ENCODE measurements at regions not wholly inside any gene's neighbourhood (a gene's known extent, or its start where the extent isn't known, plus 50 kb on each side); places are given as distances from the start of the nearest gene placed in this dataset.
"Not testable (repeated sequence)": the region's sequence is repeated elsewhere in the genome, so short reads cannot be mapped to it uniquely, and the experiment has no call there.

DNA sequence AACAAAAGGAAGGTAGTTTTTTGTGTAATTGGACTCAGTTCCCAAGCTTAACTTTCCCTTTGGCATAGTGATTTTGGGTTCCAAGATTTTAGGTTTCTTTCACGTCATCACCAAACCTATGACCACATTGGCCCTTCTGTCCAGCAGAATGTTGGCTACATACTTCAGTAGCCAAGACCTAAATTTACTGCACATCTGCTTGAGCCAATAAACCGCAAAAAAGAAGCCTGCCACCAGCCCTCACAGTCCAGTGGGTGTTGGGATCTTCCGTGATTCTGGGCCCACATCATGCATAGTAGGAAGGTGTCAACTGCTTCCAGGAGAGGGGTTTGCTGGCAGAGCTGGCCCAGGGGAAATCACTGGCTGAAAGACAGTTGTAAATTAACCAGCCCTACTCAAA, 57.6 kb upstream of the LIPC start:
- no peak for TF ChIP-seq POLR2A (IDR thresholded peaks at IDR 0.05)
- TF ChIP-seq, protein P1, sequence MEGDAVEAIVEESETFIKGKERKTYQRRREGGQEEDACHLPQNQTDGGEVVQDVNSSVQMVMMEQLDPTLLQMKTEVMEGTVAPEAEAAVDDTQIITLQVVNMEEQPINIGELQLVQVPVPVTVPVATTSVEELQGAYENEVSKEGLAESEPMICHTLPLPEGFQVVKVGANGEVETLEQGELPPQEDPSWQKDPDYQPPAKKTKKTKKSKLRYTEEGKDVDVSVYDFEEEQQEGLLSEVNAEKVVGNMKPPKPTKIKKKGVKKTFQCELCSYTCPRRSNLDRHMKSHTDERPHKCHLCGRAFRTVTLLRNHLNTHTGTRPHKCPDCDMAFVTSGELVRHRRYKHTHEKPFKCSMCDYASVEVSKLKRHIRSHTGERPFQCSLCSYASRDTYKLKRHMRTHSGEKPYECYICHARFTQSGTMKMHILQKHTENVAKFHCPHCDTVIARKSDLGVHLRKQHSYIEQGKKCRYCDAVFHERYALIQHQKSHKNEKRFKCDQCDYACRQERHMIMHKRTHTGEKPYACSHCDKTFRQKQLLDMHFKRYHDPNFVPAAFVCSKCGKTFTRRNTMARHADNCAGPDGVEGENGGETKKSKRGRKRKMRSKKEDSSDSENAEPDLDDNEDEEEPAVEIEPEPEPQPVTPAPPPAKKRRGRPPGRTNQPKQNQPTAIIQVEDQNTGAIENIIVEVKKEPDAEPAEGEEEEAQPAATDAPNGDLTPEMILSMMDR (IDR thresholded peaks at IDR 0.05), result no peak
- Histone ChIP-seq H3K27ac (no peak overlapping the region), H3K4me3 (no peak overlapping the region), H3K36me3 (no peaks in the 10 kb centered on the region), H3K27me3 (no peaks in the 10 kb centered on the region), H3K4me1 (peaks cover 0 to 8% (median 0%) of the 10 kb centered on the region in 4 donors), H3K9me3 (no peaks in the 10 kb centered on the region)
- intact Hi-C loops (cut with DNase I), result no loop called here
- DNase-seq (no peak), ATAC-seq (no peak)
- WGBS (ENCODE audit: insufficient coverage, low coverage, low lambda C conversion rate, missing lambda C conversion rate), result 87% methylated on average over 3 of the region's 3 CpGs

DNA sequence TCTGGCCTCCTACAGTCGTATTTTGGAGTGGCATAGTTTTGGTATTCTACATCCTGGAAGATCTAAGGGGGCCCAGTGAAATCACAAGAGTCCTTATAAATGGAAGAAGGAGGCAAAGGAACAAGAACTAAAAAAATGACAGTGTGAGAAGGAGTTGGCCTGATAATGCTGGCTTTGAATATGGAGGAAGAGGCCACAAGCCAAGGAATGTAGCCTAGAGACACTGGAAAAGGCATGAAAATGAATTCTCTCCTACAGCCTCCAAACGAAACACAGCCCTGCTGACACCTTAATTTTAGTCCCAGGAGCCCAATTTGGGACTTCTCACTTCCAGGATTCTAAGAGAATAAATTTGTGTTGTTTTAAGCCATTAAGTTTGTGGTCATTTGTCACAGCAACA, 54.6 kb upstream of the LIPC start:
- no peaks in the 10 kb centered on the region for H3K9me3 ChIP-seq
- WGBS (ENCODE audit: insufficient coverage, low coverage, low lambda C conversion rate, missing lambda C conversion rate), result 93% methylated on average over 1 of the region's 2 CpGs
- DNase-seq (no peak), ATAC-seq (no peak)
- TF ChIP-seq POLR2A (IDR thresholded peaks at IDR 0.05), result no peak
- TF ChIP-seq, protein P1 (IDR thresholded peaks at IDR 0.05), result no peak
- no peak overlapping the region for H3K4me3 ChIP-seq
- intact Hi-C loops (cut with DNase I), result no loop called here
- H3K27ac ChIP-seq, result no peak overlapping the region
- H3K4me1 ChIP-seq, result no peaks in the 10 kb centered on the region
- no peaks in the 10 kb centered on the region for H3K27me3 ChIP-seq
- H3K36me3 ChIP-seq, result no peaks in the 10 kb centered on the region

DNA sequence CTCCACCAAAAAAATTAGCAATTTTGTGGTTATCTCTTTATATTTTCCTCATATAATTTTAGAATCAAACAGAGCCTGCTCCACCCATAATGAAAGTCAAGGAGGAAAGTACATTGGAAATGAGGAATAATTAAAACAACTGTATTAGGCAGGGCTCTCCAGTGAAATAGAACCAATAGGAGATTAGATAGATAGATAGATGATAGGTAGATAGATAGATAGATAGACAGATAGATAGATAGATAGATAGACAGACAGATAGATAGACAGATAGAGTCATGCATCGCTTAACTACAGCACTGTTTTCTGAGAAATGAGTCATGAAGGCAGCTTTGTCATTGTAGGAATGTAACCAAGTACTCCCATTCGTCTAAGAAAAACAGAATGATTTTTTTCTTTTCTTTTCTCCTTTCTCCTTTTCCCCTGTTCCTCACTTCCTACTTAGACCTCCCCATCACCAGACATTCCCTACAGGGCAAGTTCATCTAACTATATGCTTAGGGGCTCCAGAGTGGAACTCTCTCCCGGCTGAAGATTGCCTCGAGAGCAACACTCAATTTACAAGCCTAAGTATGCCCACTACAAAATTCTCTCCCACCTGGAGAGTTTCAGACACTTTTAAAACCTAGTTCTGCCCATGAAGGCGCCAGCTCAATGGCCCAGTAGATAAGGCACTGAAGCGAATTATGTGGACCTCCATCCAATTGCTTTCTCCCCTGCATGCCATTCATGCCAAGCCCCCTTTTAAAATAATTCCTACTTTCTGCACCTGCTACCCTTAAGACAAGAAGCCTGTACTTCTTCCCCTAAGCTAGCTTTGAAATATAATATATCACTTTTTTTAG, 53.3 kb upstream of the LIPC start:
- TF ChIP-seq POLR2A (IDR thresholded peaks at IDR 0.05), result no peak
- TF ChIP-seq, protein P1 (IDR thresholded peaks at IDR 0.05), result no peak
- intact Hi-C loops (cut with DNase I), result no loop called here
- no peaks in the 10 kb centered on the region for H3K36me3 ChIP-seq
- H3K4me3 ChIP-seq, result no peak overlapping the region
- ATAC-seq (no peak), DNase-seq (no peak)
- H3K27ac ChIP-seq, result no peak overlapping the region
- 88% methylated on average over 6 of the region's 6 CpGs for WGBS (ENCODE audit: insufficient coverage, low coverage, low lambda C conversion rate, missing lambda C conversion rate)
- no peaks in the 10 kb centered on the region for H3K9me3 ChIP-seq
- H3K4me1 ChIP-seq, result peaks cover 0 to 5% (median 2%) of the 10 kb centered on the region in 4 donors
- H3K27me3 ChIP-seq, result no peaks in the 10 kb centered on the region

DNA sequence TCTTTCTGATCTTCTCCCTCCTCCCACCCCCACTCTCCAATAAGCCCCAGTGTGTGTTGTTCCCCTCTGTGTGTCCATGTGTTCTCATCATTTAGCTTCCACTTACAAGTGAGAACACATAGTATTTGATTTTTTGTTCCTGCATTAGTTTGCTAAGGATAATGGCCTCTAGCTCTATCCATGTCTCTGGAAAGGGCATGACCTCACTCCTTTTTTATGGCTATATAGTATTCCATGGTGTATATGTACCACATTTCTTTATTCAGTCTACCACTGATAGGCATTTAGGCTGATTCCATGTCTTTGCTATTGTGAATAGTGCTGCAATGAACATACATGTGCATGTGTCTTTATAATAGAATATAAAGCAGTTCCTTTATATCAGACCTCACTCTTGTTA, 52.3 kb upstream of the LIPC start:
- H3K36me3 ChIP-seq; ATAC-seq; H3K9me3 ChIP-seq; H3K4me1 ChIP-seq; H3K27me3 ChIP-seq; DNase-seq; H3K27ac ChIP-seq; intact Hi-C loops (cut with DNase I); H3K4me3 ChIP-seq: not testable (repeated sequence)

DNA sequence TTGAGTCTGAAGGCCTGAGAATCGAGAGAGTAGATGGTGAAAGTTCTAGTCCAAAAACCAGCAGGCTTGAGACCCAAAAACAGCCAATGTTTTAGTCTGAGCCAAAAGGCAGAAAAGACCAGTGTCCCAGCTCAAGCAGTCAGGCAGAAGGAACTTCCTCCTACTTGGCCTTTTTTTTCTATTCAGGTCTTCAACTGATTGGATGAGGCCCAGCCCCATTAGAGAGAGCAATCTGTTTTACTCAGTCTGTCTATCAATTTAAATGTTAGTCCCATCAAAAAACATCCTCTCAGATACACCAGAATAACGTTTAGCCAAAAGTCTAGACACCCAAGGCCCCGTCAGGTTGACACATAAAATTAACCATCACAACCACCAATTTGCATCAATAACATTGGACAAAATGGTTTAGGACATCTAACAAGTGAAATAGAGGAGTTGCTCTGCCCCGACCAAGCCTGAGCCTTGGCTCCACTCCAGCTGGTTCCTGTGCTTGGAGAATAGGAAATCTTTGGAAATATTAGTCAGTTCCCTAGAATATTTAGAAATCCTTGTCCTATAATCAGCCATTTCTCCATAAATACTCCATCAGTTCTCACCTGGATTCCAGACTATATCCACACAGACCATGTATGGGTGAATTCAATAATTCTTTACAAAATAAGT, 51.4 kb upstream of the LIPC start:
- Histone ChIP-seq H3K4me3 (no peak overlapping the region), H3K27ac (no peak overlapping the region), H3K36me3 (no peaks in the 10 kb centered on the region), H3K9me3 (no peaks in the 10 kb centered on the region), H3K27me3 (no peaks in the 10 kb centered on the region), H3K4me1 (peaks cover 0 to 7% (median 3%) of the 10 kb centered on the region in 4 donors)
- intact Hi-C loops (cut with DNase I), result no loop called here
- ATAC-seq (no peak), DNase-seq (no peak)
- 70% methylated on average over 4 of the region's 4 CpGs for WGBS (ENCODE audit: insufficient coverage, low coverage, low lambda C conversion rate, missing lambda C conversion rate)
- no peak for TF ChIP-seq POLR2A (IDR thresholded peaks at IDR 0.05)
- TF ChIP-seq, protein P1 (IDR thresholded peaks at IDR 0.05), result no peak
